GM21447 (cell line): ENCODE measurements at regions not wholly inside any gene's neighbourhood (a gene's known extent, or its start where the extent isn't known, plus 50 kb on each side); places are given as distances from the start of the nearest gene placed in this dataset.

Experiments
- ATAC-seq: cut with Tn5 transposase; IDR thresholded peaks from one replicate; pipeline ENCODE4 v1.9.1; 2021; ENCODE audit not compliant: unreplicated experiment

GRCh38 chr4:115376866-115377265 lies 263.4 kb upstream of the NDST4 start:
- no peak for ATAC-seq

GRCh38 chr4:115374621-115375020 lies 261.2 kb upstream of the NDST4 start:
- ATAC-seq: no peak

- no peak for ATAC-seq
These were observed 257.1 kb upstream of the NDST4 start for GRCh38 chr4:115370490-115370889.

DNA sequence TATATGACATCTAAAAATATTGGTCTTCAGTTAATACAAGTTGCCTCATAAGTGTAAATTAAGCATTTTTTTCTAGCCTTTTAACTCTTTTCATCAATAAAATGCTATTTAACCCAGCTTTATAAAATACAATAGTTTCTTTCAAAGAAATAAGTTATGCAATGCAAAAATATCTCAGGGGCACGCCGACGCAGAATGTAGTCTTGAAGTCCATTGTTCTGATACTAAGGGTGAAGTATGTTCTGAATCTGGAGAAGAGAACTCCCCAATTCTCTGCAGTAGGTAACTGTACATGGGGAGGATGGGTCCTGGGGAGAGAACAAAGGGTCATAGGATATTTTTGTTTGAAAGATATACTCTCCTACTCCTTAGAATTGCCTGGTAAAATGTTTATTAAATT lies 256.6 kb upstream of the NDST4 start:
- ATAC-seq: no peak

- no peak for ATAC-seq
These were observed 253.0 kb upstream of the NDST4 start for GRCh38 chr4:115366390-115366789.

- no peak for ATAC-seq
These were observed 251.8 kb upstream of the NDST4 start for GRCh38 chr4:115365185-115365584.

DNA sequence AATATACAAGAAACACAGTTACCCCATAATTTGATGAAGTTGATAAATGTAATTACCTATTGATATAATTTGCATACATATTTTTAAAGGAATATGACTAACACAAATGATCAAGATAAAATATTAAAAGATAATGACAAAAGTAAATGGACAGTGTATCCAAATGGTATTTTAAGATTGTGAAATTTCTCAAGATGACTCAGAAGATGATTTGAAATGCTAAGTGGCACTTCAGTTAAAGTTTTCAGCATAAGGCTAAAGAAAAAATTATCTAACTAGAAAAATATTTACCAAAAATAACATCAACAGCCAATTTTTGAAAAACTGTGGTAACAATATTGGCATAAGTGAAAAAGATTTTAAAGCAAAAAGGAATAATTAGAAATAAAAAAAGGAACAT lies 248.4 kb upstream of the NDST4 start:
- no peak for ATAC-seq

DNA sequence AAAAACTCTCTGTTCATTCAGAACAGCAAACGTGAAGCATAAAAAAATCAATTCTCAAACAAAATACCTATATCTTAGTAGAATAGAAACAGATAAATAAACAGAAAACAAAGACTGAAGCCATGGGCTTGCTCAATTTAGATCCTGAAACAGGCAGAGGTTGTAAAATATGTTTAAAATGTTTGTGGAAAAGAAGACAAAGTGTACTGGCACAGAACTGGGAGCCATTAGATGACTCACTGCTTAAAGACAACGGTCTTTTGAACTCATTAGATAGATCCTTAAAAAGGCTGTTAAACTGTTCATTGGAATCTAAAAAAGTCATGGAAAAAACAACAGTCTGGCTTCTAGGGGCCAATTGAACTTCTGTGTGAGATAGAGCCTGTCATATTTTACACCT lies 247.0 kb upstream of the NDST4 start:
- no peak for ATAC-seq

DNA sequence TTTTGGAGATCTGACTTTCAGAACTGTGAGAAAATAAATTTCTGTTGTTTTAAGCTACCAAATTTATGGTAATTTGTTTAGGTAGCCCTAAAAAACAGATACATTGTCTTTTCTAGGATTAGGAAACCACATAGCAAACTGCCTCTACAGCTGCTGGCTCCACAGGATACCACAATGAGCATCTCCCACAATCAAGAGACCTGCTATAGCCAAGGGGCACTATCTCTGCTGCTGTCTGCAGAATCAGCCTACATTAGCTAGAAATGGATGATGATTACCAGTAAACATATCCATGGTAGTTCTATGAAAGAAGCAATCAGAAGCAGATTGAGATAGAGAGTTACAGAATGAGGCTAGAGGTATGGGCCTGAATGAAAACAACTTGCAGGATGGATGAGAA lies 244.4 kb upstream of the NDST4 start:
- no peak for ATAC-seq

- ATAC-seq: no peak
These were observed 242.8 kb upstream of the NDST4 start for GRCh38 chr4:115356176-115356575.

- ATAC-seq: no peak
These were observed 241.9 kb upstream of the NDST4 start for GRCh38 chr4:115355329-115355728.

- no peak for ATAC-seq
These were observed 239.9 kb upstream of the NDST4 start for GRCh38 chr4:115353370-115353769.

DNA sequence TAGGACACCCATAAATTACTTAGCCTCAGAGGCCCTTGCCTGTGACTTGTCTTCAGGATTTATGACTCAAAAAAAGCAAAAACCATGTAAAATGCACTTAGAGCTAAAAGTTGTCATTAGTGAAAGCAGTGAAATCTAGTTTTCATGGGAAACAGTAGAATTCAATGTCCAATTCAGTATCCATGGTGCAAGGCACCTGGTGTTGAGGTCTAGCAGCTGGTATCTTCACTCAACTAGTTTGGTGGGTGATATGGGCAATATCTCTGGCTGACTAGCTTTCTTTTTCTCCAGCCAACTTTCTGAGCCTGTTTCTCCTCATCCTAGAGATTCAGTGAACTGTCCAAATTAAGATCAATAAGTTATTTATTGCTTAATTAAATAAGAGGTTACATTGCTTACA lies 229.8 kb upstream of the NDST4 start:
- no peak for ATAC-seq

- no peak for ATAC-seq
These were observed 221.5 kb upstream of the NDST4 start for GRCh38 chr4:115334736-115335411.

DNA sequence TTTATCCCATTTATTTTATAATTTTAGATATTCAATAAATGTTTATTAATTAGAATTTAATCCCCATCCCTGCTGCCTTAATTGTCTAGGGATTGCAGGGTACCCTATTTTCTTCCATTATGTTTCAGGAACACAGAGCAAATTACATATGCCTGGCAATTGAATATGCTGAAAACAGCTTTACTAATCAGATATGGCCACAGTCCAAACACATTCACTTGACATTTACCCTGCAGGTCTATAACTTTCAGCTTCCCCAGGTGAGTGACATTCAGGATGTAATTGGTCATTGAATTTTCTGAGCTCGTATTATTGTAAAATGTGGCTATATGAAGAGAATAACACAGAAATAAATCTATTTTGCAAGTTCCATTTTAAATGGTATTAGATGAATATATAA lies 218.7 kb upstream of the NDST4 start:
- no peak for ATAC-seq

- ATAC-seq: no peak
These were observed 217.8 kb upstream of the NDST4 start for GRCh38 chr4:115331241-115331640.

GRCh38 chr4:115325836-115326235 lies 212.4 kb upstream of the NDST4 start:
- no peak for ATAC-seq

- ATAC-seq: no peak
These were observed 209.8 kb upstream of the NDST4 start for GRCh38 chr4:115323106-115323707.

DNA sequence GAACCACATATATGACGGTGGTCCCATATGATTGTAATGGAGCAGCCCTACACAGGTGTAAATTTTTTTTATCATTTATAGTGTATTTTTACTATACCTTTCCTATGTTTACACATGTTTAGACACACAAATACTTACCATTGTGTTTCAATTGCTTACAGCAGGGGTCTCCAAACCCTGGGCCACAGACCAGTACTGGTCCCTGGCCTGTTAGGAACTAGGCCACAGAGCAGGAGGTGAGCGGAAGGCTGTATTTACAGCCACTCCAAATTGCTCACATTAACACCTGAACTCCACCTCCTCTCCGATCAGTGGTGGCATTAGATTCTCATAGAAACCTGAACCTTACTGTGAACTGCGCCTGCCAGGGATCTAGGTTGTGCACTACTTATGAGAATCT lies 201.8 kb upstream of the NDST4 start:
- no peak for ATAC-seq

DNA sequence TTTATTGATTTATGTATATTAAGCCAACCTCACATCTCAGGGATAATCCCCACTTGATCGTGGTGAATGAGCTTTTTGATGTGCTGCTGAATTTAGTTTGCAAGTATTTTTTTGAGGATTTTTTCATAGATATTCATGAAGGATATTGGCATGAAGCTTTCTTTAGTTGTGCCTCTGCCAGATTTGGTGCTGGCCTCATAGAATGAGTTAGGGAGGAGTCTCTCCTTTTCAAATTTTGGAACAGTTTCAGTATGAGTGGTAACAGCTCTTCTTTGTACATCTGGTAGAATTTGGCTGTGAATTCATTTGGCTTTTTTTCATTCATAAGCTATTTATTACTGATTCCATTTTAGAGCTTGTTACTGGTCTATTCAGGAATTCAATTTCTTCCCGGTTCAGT lies 197.2 kb upstream of the NDST4 start:
- ATAC-seq: no peak

- no peak for ATAC-seq
These were observed 181.3 kb upstream of the NDST4 start for GRCh38 chr4:115294717-115295116.

DNA sequence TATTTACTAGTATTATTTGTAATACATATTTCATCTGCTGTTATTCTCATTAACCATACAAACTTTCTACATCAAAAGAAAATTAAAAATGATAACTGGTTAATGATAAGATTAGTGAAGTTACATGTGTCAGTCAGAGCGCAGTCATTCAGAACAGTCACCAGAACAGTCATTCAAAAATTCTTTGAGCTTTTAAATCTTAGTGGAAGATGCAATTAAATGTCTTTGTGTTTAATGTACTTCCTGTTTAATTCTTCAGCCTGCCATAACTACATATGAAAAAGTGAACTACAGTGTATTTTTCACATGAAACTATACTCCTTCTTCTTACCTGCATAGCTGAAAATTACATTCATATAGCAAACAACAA lies 179.7 kb upstream of the NDST4 start:
- ATAC-seq: no peak
